HG02798 (cell line): ENCODE measurements at regions not wholly inside any gene's neighbourhood (a gene's known extent, or its start where the extent isn't known, plus 50 kb on each side); places are given as distances from the start of the nearest gene placed in this dataset.
"Not testable (repeated sequence)": the region's sequence is repeated elsewhere in the genome, so short reads cannot be mapped to it uniquely, and the experiment has no call there.

ENCODE experiments used
- ATAC-seq: cut with Tn5 transposase; IDR thresholded peaks from one replicate; pipeline ENCODE4 v1.9.1; 2021; ENCODE audit warnings: mild to moderate bottlenecking; ENCODE audit not compliant: unreplicated experiment, poor library complexity

DNA sequence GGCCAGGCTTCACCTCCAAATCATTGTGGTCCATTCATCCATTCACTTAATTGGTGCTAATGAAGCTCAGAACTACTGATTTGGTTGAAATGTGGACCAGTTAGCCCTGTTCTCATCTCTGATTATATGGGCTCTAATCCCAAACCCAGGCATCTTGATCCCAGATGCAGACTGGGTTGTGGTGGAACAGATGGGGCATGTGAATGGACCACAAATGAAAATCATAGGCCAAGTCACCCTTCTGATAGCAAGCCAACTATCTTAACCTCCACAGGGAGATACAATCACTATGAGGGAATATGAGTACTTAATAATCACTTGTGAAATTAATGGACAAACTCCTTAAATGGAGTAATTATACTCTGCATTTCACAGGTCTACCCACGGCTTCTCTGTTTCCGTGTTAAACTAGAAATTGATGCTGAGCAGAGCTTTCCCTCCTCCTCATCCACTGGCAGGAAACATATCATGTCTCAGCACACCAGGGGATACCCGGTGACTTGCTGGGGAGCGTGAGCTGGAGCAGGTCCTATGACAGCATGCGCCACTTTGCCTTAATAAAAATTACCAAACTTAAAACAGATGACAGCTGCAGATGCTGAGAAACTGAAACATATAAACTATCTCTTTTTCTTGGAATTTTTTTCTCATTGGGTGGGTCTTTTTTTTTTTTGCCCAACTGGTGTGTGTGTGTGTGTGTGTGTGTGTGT lies 108.8 kb upstream of the HEY2 start:
- no peak for ATAC-seq

DNA sequence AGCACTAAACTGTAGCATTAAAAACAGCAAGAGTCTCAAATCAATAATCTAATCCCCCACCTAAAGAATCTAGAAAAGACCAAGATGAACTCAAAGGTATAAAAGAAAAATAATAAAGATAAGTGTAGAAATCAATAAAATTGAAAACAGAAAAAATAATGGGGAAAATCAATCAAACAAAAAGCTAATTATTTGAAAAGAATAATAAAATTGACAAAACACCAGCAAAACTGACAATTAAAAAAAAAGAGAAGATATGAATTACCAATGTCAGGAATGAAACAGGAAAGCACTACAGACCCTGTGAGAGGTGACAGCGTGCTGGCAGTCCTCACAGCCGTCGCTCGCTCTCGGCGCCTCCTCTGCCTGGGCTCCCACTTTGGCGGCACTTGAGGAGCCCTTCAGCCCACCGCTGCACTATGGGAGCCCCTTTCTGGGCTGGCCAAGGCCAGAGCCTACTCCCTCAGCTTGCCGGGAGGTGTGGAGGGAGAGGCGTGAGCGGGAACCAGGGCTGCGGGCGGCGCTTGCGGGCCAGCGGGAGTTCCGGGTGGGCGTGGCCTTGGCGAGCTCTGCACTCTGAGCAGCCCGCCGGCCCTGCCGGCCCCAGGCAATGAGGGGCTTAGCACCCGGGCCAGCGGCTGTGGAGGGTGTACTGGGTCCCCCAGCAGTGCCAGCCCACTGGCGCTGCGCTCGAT lies 105.3 kb upstream of the HEY2 start:
- ATAC-seq: not testable (repeated sequence)

DNA sequence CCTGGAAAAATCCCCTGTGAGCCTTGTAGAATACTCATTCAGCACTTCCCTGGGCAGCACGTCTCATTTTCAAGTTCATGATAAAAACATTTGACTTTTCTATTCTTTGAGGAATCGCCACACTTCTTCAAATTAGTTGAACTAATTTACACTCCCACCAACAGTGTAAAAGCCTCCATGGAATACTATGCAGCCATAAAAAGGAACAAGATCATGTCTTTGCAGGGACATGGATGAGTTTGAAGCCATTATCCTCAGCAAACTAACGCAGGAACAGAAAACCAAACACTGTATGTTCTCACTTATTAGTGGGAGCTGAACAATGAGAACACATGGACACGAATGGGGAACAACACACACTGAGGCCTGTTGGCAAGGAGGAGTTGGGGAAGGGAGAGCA lies 102.0 kb upstream of the HEY2 start:
- no peak for ATAC-seq

DNA sequence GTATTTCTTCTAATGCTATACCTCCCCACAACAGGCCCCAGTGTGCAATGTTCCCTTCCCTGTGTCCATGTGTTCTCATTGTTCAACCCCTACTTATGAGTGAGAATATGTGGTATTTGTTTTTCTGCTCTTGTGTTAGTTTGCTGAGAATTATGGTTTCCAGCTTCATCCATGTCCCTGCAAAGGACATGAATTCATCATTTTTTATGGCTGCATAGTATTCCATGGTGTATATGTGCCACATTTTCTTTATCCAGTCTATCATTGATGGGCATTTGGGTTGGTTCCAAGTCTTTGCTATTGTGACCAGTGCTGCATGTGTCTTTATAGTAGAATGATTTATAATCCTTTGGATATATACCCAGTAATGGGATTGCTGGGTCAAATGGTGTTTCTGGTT lies 95.7 kb upstream of the HEY2 start:
- ATAC-seq: not testable (repeated sequence)

DNA sequence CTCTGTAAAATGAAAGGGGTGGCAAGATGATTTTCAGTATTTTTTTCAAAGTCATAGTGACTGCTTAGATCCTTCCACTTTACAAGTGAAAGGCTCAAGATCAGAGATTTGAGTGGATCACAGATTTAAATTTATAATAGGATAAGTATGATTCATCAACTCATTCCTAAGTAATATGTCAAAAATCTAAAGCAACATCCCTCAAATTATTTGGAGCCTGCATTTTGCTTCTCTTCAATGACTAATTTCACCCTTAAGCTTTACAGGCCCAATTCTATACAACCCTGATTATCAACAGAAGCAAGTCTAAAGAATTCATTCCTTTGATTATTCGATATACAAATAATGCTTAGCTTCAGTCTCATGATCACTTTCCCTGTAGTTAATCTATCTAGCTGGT lies 93.9 kb upstream of the HEY2 start:
- no peak for ATAC-seq

DNA sequence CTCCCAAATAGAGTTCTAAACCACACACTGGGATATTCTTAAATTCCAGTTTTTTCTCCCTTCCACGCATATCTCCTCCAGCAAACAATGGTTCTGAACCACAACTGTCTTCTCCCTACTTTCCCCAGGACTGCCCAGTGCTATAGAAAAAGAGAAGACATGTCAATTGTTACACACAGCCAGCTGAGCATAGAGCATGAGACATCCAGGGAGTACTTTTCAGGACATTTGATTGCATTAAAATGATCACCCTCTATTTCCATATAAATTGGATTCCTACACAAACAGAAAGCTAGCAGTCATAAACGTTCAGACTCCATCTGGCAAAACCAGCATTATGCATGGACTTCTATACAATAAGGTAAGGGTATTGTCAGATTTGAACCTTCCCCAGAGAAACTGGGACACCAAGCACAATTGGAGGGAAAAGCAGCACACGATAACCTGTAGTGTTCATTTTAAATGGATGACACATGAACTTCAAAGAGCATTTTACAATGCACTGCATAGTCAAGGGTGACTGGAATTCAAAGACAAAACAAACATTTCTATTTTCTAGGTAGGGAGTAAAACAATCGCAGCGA lies 93.1 kb upstream of the HEY2 start:
- no peak for ATAC-seq

DNA sequence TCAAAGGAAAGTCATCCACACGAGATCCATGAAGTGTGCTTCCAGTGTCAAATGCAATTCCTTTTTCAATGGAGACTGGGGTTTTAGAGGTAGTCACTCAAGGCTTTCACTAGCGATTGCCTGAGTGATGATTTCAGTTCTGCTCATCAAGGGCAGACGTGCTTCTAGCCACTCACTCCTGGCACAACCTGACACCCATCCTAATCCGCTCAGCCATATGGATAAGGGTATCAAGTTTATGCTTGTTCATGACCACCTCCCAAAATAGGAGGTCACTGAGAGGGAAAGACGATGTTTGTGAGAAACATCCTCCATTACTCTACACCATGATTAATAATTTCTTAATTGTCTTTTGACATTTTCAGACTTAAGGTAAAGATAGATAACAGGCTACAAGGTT lies 91.3 kb upstream of the HEY2 start:
- no peak for ATAC-seq

DNA sequence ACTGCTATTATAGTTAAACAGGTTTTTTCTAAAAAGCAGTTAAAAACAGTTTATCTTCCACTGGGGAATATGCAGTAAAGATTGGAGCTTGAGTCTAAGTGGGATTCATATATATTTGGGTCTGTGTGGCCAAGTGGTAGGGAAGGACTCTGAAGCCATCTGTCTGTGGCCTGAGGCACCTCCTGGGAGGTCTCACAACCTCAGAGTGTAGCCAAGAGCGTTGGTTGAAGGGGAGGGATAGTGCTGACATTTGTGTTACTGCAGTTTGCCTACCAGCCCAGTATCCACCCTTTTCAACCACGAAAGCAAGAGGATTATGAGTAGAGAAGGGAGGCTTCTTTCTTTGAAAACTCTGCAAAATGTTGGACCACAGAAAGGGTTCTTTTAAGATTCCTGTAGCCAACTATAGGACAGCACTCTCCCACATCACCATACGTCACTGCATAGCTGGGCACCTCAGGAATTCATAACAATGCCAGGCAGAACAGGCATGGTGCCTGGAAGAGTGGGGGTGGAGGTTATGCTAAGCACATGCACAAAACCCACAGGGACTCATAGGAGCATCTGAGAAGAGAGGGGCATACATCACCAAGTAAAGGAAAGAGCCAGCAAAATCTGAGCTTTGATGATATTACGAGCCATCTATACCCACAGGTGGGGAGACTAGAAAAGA lies 90.5 kb upstream of the HEY2 start:
- ATAC-seq: no peak

DNA sequence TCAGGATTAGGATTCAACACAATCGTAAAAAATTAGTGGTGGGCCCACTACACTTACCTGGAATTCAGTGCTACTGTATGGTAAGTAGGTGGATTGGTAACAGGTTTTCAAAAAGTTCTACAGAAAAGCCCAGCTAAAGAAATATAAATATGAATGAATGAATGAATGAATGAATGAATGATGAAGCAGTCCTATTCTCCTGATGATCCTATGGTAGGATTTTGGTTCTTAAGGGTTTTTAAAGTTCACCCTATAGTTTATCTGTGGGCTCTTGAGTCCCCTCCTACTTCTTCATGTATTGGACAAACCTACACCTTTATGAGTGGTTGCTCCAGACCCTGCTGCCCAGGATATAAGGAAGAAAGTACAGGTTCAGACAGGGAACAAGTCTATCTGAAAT lies 89.5 kb upstream of the HEY2 start:
- no peak for ATAC-seq

DNA sequence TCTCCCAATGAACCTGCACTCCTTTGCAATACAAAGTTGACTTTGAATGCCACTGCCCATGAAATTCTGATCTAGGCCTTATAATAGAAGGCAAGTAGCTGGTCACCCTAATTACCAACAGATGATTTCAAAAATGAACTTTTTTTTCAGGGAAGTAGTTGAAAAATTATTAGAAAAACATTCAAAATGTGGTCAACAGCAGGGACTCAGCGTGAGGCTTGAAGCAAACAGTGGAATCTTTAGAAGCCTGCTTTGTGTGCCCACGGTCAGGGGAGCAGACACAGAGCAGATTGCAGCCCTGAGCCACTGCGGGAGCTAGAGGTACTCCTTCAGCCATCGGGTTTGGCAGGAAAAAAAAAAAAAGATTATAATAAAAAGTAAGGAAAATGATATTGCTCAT lies 87.1 kb upstream of the HEY2 start:
- ATAC-seq: no peak

DNA sequence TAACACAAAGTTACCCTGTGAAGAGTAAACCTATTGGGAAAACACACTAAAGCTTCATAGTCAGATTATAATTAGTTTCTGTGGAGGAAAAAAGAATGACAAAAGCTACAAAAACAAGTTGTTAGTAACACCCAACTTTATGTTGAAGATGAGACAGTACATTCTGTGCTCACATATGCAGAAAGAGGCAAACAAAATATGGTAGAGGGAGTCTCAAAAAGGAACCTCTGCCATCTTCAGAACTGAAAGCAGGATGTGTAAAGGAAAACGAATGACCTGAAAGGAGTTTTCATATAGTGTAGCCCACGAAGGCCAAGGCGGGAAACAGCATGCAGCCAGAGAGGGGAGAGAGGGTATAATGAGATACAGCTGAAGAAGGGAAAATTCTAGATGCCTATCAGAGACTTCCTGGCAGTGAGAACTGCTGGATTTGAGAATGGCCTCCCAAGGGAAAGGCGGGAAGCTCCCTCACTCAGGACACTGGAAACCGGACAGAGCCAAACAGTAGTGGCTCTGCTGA lies 84.1 kb upstream of the HEY2 start:
- no peak for ATAC-seq

DNA sequence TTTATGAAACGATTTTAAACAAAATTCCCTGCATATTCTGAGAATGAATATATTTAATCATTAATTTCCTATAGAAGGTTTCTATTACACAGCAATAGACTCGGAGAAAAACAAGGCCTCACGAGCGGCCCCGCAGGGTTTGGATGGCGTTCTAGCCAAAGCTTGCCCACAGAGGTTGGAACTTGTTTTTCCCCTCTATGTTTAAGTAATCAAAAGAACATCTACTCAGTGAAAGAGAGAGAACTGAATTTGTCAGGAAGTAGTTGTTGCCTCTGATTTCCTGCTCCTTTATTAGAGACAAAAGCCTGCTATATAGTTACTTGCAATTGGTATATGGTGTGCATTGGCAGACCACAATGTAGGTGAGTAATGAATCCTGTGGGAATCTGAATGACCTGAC lies 82.1 kb upstream of the HEY2 start:
- no peak for ATAC-seq

DNA sequence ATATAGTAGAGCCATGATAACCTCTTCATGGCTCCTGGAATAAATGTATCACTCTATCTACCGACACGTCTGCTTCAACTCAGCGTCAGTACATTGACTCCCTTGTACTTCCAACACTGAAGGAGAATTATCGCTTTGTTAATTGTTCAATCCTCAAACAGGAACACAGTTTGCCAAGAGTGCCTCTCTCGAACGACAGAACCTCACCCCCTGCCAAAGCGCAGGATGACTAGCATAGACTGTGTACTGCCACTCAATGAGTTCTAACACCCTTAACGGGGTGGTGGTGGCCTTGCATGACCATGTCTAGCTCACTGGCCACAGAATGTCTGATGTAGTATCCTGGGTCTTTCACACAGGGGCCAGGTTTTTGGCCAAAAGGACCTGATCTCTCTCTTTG lies 81.4 kb upstream of the HEY2 start:
- ATAC-seq: no peak

DNA sequence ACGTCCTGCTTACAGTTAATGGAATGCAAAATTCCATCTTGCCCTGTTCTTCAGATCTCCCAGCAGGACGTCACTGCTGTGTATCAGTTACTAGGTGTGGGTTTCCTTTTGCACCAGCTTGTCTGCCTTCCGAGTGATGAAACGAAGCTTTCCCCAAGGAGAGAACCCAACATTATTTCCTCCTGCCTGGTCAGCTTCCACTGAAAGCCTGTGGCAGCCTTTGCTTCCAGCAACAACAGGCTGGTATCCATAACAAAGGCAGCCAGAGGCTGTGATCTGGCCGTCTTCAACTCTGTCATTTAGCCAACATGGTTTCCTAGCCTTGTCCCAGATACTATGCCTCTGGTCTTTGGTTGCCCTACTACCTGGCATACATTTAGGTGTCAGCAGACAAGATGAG lies 78.9 kb upstream of the HEY2 start:
- ATAC-seq: no peak

DNA sequence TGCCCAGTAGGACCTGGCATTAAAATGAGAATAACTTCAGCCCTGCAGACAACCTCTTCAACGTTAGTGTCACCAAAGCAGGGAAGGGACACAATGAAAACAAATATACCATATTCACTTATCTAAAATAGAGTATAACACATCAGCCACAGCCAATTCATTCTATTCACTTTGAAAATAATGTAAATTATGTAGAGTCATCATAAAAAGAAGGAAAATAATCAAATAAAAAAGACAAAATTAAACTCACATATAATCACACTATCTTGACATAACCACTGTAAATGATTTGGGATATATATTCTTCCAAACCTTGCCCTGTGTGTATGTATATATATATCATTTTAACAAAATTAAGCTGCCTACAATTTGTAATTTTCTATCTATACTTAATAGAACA lies 78.1 kb upstream of the HEY2 start:
- no peak for ATAC-seq

DNA sequence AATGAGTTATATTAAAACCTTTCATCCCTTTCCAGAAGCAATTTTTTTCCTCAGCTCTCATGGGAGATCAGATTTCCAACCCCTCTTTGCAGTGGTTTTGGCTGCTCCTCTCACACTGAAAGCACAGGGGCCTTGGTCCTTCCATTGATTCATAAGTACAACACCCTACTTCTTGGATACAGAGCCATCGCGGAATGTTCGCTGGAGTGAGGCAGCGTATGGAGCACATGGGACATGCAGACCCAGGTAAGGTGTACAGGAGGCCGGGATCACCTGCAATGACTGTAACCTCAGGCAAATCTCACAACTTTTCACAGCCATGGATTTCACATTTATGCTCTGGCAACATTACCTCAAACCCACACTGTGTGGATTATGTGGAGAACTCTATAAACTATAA lies 75.2 kb upstream of the HEY2 start:
- ATAC-seq: no peak

DNA sequence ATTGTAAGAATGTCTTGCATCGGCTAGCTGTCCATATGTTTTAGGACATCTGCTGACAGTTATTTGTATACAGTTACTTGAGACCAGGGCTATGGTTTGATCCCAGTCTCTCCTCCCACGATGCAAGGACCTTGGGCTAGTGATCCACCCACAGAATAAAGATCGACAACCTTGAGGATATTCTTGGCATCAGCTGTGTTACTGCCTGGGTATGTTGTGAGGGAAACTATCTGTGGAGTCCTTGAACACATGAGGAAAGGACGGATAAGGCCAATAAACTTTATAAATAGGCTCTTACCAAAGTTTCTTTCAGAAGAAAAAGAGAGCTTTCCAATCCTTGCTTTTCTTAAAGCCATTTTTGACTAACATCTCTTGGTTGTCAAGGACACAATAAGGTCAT lies 70.8 kb upstream of the HEY2 start:
- ATAC-seq: no peak

DNA sequence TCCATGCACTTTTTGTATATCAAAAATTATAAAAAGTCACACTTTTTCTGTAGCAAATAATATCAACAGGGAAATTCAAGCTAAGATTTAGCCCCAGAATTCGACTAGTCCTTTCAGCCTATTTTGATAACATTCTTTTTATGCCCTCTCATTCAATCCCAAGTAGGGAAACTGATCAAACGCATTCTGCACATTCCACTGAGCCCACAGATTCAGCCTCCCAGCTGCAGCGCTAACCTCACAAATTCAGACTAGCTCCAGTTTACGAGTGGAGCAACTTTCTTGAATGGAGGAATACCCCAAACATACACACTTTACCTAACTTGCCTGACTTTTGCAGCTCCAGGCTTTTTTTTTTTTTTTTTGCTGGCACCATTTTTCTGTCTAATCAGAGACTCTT lies 70.3 kb upstream of the HEY2 start:
- ATAC-seq: no peak

DNA sequence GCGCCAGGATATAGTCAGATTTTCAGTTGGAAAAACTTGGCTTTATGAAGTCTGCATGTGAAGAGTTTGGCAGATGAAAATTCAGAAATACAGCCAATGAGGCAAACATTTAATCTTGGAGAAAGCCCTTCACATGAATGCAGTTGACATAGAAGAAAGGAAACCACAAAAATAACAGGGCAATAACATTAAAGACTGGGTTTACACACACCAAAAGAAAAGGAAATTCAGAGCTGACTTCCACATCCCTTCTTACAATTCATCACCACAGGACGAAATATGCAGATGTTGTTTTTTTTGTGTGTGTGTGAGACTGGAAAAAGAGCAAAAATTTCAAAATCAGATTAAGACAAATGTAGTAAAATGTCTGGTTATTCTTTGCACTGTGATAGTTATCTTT lies 69.8 kb upstream of the HEY2 start:
- ATAC-seq: no peak

DNA sequence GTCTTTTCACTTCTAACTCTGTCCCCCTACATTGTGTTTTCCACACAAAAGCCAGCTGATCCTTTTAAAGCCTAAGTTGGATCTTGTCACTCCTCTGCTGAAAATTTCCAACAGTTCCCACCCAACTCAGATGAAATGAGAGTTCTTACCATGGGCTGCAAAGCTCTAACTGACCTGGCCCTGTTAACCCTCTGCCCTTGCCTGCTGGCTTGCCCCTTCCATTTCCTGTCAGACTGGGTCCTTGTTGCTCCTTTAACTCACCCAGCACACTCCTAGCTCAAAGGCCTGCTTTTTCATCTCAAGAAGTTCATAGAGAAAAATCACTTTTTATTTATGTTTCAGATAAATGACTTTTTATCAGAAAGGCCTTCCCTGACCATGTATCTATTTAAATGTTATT lies 66.5 kb upstream of the HEY2 start:
- no peak for ATAC-seq

DNA sequence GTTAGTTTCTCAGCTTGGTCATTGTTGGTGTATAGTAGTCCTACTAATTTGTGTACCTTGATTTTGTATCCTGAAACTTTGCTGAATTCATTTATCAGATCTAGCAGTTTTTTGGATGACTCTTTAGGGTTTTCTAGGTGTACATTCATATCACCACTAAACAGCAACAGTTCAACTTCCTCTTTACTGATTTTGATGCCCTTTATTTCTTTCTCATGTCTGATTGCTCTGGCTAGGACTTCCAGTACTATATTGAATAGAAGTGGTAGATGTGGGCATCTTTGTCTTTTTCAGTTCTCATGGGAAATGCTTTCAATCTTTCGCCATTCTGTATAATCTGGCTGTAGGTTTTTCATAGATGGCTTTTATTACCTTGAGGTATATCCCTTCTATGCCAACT lies 61.3 kb upstream of the HEY2 start:
- ATAC-seq: no peak
